H1 (cell line): ENCODE measurements at regions not wholly inside any gene's neighbourhood (a gene's known extent, or its start where the extent isn't known, plus 50 kb on each side); places are given as distances from the start of the nearest gene placed in this dataset.
A peak's percentile ranks its signal among the peaks of the same experiment; 100 is the strongest.

Experiments used
- CTCF ChIP-seq, 3 experiments: IDR thresholded peaks; 1 replicate in 2 of 3; 2 replicates in 1 of 3; pipeline versions ENCODE4 v1.5.1 to v1.6.1; 2011; ENCODE audit warnings: low read length in 3 of 3, mild to moderate bottlenecking in 3 of 3, inconsistent platforms in 2 of 3, low read depth in 1 of 3, moderate library complexity in 1 of 3; ENCODE audit not compliant: insufficient read depth in 1 of 3; ENCODE audit errors: control extremely low read depth in 1 of 3
- HDAC6 ChIP-seq: IDR thresholded peaks from one replicate; pipeline ENCODE4 v1.7.1; 2012; ENCODE audit warnings: low read depth, mild to moderate bottlenecking, inconsistent platforms, low read length, moderate library complexity
- POLR2A ChIP-seq, 2 experiments: IDR thresholded peaks; 1 replicate in 1 of 2; 2 replicates in 1 of 2; pipeline ENCODE4 v1.6.1; 2011; ENCODE audit warnings: low read depth in 2 of 2, low read length in 2 of 2, mild to moderate bottlenecking in 2 of 2; ENCODE audit errors: control extremely low read depth in 1 of 2
- POLR2AphosphoS5 ChIP-seq: IDR thresholded peaks from 2 replicates; pipeline ENCODE4 v1.6.1; 2011; ENCODE audit warnings: low read depth, low read length
- SP2 ChIP-seq: IDR thresholded peaks from 2 replicates; pipeline ENCODE4 v1.6.1; 2012; ENCODE audit warnings: mild to moderate bottlenecking, low read length, inconsistent platforms
- TCF12 ChIP-seq: IDR thresholded peaks from 2 replicates; pipeline ENCODE4 v1.6.1; 2011; ENCODE audit warnings: low read depth, mild to moderate bottlenecking, low read length
- TEAD4 ChIP-seq: IDR thresholded peaks from 2 replicates; pipeline ENCODE4 v1.6.1; 2012; ENCODE audit warnings: low read depth, low read length, inconsistent platforms, mixed read lengths

- TF ChIP-seq CTCF (IDR thresholded peaks at IDR 0.05; ENCODE audit: control extremely low read depth in 1 of 3, insufficient read depth in 1 of 3, low read depth in 1 of 3, low read length in 3 of 3) (no peak), POLR2A (IDR thresholded peaks at IDR 0.05; ENCODE audit: control extremely low read depth in 1 of 2, low read depth in 2 of 2, low read length in 2 of 2) (no peak), SP2 (no peak), HDAC6 (no peak), TCF12 (no peak), TEAD4 (peak; percentile 89), POLR2AphosphoS5 (no peak)
Measured at GRCh38 chr1:103441342-103441741, 84.2 kb upstream of the RNPC3 start.
